ENCODE measurements at regions not wholly inside any gene's neighbourhood (a gene's known extent, or its start where the extent isn't known, plus 50 kb on each side); places are given as distances from the start of the nearest gene placed in this dataset.

DNA sequence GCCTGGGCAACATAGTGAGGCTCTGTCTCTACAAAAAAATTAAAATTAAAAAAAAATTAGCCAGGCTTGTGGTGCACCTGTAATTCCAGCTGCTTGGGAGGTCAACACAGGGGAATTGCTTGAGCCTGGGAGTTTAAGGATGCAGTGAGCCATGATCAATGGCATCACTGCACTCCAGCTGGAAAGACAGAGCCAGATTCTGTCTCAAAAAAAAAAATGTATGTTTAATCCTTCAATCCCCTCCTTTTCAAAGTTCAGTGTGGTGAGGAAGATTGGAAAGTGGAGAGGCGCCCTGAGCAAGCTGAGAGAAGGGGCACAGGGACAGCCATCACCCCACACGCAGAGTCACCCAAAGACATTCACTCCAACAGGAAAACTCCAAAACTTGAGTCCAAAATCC is 97.7 kb upstream of the BACE2 start:
- H3K4me3 ChIP-seq (ENCODE audit: low read depth, low read length) = no peak overlapping the region
- no peak for DNase-seq (ENCODE audit: low read depth)

DNA sequence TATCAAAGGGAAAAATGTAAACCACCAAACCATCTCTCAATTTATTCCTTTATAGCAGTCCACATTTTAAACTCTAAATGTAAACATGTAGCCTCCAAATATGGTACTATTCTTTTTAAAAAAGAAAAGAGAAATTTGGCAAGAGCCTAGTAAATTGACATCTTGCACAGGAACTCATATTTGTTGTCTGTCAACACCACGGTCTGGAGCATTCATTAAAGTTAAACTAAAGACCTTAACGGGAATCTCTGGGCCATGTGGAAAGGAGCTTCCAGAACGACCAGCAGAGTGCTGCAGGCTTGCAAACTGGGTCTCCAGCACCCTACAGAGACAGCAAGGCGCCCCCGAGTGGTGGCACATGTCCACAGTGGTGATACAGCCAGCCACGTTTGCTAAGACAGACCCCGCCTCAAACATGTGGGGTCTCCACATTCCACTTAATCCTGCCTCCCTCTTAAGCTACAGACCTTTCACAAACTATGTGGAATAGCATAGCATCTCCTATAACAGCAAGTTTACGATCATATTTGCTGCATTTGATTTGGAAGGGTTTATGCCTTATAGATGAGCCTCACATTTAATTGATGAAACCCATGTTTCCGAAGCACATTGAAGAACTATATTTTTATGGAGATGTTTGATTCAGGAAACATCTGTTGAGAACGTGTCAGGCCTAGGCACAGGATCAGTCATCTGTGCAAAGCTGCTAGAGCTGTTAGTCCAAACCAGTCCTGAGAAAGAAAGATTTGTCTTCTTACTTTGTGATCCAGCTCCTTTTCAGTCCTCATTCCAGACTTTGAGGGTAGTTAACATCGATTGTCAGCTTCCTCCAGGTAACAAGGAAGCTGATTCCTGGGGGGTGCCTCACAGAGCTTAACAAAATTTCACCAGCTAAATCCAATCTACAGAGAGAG is 96.4 kb upstream of the BACE2 start:
- H3K4me3 ChIP-seq (ENCODE audit: low read depth, low read length) = no peak overlapping the region
- no peak for DNase-seq (ENCODE audit: low read depth)

DNA sequence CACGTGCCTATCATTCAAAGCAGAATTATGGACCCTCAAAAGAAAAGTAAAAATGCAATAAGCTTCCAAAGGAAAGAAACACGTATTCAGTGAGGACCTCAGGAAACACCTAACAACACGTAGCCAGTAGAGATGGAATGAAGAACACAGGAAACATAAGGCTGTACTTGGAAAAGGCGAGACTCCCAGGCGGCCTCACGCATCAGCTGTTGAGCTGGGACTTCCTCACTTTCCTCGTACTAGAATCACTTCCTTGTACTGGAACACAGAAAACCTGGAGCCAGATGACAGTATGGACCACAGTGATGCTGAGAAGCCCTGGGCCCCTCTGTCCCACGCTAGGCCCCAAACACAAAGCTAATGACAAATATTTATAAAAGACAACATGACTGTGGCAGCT is 94.4 kb upstream of the BACE2 start:
- no peak for DNase-seq (ENCODE audit: low read depth)
- no peak overlapping the region for H3K4me3 ChIP-seq (ENCODE audit: low read depth, low read length)

- DNase-seq (ENCODE audit: low read depth) = no peak
- H3K4me3 ChIP-seq (ENCODE audit: low read depth, low read length) = no peak overlapping the region
Observed at GRCh38 chr21:41074396-41075184, 93.4 kb upstream of the BACE2 start.

DNA sequence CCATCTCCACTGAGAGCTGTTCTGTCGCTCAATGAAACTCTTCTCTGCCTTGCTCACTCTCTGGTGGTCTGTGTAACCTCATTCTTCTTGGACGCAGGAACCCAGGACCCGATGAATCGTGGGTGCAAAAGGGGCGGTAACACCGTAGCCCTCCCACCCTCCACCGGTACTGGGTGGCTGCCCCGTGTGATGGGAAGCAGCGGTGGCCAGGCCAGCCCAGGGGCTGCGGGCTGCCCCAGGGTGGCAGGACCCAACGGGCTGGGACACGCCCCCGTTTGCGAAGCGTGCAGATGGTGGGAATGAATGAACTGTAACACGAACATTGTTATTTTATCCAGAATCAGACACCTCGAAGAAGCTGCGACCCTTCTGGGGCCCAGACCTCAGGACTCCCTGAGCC is 92.3 kb upstream of the BACE2 start:
- DNase-seq (ENCODE audit: low read depth) = no peak
- no peak overlapping the region for H3K4me3 ChIP-seq (ENCODE audit: low read depth, low read length)

DNA sequence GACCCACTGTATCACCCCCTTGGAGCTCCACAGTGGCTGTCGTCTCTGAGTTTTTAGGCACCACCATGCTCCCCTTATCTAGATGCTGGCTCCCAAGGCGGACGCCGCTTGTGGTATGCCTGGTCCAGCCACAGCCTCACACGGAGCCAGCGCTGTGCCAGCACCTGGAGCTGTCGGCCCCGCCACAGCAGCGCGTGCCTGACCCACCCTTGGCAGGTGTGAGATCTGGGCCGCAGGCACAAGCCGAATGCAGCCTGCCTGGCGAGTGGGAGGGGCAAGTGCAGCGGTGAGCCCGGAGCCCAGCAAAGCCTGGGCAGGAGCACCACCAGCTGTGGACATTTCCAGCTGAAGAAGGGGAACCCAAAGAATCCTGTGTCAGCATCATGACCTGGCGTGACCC is 91.9 kb upstream of the BACE2 start:
- H3K4me3 ChIP-seq (ENCODE audit: low read depth, low read length) = no peak overlapping the region
- DNase-seq (ENCODE audit: low read depth) = no peak

DNA sequence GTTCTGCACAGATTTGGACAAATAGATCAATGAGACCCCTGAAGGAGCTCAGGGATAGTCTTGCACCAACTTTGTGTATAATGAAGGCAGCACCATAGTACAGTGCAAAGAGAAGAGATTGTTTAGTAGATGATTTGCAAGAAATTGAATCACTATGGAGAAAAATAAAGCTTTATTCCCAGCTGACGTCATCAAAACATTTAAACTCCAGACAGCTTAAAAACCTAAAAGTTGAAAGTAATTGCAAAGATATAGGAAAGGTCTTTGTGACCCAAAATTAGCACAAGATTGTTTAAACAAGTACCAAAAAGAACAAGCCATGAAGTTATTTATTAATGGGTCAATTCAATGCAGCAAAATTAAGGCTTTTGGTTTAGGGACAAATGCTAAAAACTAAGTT is 88.8 kb upstream of the BACE2 start:
- no peak overlapping the region for H3K4me3 ChIP-seq (ENCODE audit: low read depth, low read length)
- DNase-seq (ENCODE audit: low read depth) = no peak

GRCh38 chr21:41080485-41081121 is 87.4 kb upstream of the BACE2 start:
- no peak overlapping the region for H3K4me3 ChIP-seq (ENCODE audit: low read depth, low read length)
- no peak for DNase-seq (ENCODE audit: low read depth)

DNA sequence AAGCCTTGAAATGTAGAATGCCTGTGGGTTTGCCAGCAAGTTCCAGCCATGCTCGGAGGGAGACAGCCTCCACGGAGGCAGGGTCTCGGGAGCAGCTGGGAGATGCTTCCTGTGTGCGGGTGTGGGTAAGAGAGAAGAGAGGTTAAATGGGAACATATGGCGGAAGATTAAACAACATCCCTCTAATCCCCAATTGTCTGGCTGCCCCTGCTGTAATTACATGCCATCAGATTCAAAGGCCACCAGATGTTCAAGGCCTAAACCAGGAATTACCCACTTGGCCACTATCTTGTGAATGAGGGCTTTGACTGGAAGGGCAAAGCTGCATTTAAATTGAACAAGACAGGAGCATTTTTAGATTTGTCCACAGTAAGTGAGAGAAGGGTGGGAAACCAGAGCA is 81.4 kb upstream of the BACE2 start:
- H3K4me3 ChIP-seq (ENCODE audit: low read depth, low read length) = no peak overlapping the region
- DNase-seq (ENCODE audit: low read depth) = no peak

GRCh38 chr21:41090981-41091380 is 77.0 kb upstream of the BACE2 start:
- no peak overlapping the region for H3K4me3 ChIP-seq (ENCODE audit: low read depth, low read length)
- DNase-seq (ENCODE audit: low read depth) = no peak

DNA sequence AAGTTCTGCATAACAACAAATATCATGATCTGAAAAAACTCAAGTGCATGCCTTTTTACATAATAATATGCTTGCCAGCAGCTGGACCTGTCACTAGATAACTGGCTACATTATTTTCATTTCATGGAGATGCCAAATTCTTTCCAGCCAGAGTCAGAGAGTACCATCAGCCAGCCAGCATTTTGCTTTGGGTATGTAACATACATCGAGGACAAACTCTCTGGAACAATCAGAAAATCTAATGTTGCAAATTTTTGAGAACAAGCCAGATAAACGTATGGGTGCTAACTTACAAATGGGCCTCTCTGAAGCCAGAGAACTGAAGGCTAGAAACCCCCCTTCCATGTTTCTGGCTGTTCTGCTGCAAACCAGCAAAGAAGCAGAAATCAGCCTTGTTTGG is 76.3 kb upstream of the BACE2 start:
- no peak overlapping the region for H3K4me3 ChIP-seq (ENCODE audit: low read depth, low read length)
- DNase-seq (ENCODE audit: low read depth) = no peak

- DNase-seq (ENCODE audit: low read depth) = no peak
- H3K4me3 ChIP-seq (ENCODE audit: low read depth, low read length) = no peak overlapping the region
Observed at GRCh38 chr21:41092312-41092711, 75.6 kb upstream of the BACE2 start.

DNA sequence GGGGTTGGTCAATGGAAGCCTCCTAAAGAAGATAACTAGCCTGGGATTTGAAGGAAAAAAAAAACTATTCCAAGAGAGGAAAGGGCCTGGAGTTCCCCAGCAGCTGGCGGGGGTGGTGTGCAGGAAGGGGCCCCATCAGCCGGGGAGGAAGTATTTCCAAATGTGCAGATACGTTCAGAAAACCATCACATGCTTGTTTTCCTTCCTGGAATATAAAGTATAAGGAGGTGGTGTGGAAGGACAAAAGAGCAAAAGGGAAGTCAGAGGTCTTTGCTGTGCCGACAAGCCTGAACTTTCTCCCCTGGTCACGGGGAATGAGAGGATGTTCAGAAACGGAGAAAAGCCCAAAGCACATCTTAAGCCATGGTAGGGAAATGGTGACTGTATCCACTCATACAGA is 72.0 kb upstream of the BACE2 start:
- DNase-seq (ENCODE audit: low read depth) = no peak
- no peak overlapping the region for H3K4me3 ChIP-seq (ENCODE audit: low read depth, low read length)

GRCh38 chr21:41098076-41098475 is 69.9 kb upstream of the BACE2 start:
- no peak for DNase-seq (ENCODE audit: low read depth)
- H3K4me3 ChIP-seq (ENCODE audit: low read depth, low read length) = no peak overlapping the region

GRCh38 chr21:41098481-41099042 is 69.4 kb upstream of the BACE2 start:
- no peak for DNase-seq (ENCODE audit: low read depth)

DNA sequence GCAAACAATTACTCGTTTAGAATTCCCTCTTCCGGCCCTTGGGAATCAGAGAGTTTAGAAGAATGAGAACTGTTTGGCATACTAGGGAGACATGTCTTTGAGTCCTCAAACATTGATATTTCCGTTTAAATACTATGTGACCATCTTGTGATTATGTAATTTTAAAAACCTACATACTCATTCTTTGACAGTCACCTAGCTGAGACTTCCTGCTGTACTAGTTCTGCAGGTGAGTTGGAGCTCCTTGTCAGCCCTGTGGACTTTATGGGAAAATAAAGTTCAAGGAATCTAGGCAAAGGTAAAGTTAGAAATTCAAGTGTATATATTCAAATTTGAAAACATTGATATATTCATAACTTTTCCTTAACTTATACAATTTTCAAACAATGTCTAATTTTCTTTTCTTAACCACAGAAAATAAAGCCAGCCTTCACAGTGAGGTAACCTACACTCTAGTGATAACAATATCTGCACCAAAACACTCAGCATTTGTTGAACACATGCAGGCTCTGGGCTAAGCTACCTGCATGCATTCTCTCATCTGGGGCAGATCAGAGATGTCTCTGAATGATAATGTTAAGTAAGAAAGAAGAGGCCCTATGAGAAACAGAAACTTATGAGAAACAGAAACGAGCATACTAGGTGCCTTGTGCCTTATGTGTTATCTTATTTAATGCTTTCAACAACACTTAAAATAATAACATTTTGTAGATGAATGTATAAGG is 67.0 kb upstream of the BACE2 start:
- DNase-seq (ENCODE audit: low read depth) = no peak
- no peak overlapping the region for H3K4me3 ChIP-seq (ENCODE audit: low read depth, low read length)

More at GRCh38 chr21:41098481-41099042, 69.4 kb upstream of the BACE2 start:
- no peak overlapping the region for H3K4me3 ChIP-seq (ENCODE audit: low read depth, low read length)

DNA sequence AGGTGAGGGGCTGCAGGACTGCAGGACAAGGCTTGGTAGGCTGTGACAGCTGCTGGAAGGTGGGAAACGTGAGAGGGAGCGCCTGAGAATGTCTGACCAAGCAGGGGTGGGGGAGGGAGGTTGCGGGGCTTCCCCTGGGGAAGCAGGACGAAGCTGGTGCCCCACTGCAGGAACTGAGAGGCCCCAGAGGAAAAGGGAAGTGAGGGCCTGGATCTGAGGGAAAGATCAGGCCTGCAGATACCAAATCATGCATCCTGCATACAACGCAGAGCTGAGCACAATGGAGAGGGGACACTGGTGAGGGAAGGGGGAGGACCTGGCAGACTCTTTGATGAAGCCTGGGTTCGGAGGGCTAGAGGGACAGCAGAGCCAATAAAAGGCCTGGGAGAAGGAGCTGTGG is 65.7 kb upstream of the BACE2 start:
- no peak for DNase-seq (ENCODE audit: low read depth)
- no peak overlapping the region for H3K4me3 ChIP-seq (ENCODE audit: low read depth, low read length)

DNA sequence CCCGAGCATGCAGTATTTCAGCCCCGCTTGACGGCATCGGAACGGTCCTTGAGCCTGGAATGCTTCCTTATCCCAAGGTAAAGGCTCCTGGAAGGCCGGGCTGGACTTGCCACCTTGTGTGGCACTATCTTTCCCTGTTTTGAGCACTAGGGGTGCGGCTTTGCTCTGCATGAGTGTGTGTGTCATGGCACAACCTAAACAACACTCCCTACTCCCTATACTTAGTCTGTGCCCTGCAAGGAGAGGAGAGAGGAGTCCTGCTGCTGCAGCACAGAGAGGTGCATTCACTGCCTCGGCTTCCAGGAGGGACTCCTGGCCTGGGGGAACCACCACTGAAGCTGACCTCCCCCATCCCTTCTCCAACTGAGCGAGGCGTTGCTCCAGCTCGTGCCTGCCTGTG is 60.4 kb upstream of the BACE2 start:
- DNase-seq (ENCODE audit: low read depth) = no peak
- no peak overlapping the region for H3K4me3 ChIP-seq (ENCODE audit: low read depth, low read length)
